22Rv1 (cell line): ENCODE measurements at regions not wholly inside any gene's neighbourhood (a gene's known extent, or its start where the extent isn't known, plus 50 kb on each side); places are given as distances from the start of the nearest gene placed in this dataset.

Experiments
- H3K27ac ChIP-seq: fragments of 450-650 bp; 2 replicates; pipeline ENCODE4 v1.5.1; 2017
- ZFX ChIP-seq: fragments of 450-650 bp; IDR thresholded peaks from 2 replicates; pipeline ENCODE4 v1.6.1; 2017; ENCODE audit warnings: antibody characterized with exemption, borderline replicate concordance
- TF ChIP-seq, protein P1 (sequence below): fragments of 450-650 bp; IDR thresholded peaks from 2 replicates; pipeline ENCODE4 v1.5.1; 2017; ENCODE audit warnings: mild to moderate bottlenecking

DNA sequence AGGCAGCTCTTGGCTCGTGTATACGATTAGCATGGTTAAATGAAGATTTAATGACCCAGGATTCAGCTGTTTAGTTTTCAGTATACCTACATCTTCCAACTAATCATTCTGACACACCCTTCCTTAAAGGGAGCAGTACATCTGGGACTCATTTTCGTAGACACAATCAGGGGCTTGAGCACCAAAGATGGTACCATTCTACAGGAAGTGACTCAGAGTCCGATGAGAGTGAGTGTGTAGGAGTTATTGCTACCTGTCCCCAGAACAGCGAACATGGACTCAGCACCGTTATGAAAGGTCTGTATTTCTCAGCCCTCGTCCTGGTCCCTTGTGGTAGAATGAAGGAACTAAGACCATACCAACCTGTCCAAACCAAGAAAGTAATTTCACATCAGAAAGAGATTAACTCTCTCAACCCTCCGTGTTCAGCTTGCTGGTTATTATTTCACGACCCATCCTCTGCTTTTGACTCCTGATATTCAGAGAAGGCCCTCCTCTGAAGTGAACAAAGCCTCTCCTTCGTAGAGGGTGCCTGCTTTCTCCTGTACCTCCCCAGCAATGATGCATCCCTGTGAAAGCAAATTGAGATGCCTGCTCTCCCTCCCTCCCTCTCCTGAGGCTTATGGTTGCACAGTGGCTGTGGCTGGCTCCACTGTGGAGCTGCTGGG is 214.8 kb downstream of the MTX2 start:
- H3K27ac ChIP-seq, result no peak overlapping the region
- TF ChIP-seq, protein P1, sequence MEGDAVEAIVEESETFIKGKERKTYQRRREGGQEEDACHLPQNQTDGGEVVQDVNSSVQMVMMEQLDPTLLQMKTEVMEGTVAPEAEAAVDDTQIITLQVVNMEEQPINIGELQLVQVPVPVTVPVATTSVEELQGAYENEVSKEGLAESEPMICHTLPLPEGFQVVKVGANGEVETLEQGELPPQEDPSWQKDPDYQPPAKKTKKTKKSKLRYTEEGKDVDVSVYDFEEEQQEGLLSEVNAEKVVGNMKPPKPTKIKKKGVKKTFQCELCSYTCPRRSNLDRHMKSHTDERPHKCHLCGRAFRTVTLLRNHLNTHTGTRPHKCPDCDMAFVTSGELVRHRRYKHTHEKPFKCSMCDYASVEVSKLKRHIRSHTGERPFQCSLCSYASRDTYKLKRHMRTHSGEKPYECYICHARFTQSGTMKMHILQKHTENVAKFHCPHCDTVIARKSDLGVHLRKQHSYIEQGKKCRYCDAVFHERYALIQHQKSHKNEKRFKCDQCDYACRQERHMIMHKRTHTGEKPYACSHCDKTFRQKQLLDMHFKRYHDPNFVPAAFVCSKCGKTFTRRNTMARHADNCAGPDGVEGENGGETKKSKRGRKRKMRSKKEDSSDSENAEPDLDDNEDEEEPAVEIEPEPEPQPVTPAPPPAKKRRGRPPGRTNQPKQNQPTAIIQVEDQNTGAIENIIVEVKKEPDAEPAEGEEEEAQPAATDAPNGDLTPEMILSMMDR, result no peak
- no peak for TF ChIP-seq ZFX

DNA sequence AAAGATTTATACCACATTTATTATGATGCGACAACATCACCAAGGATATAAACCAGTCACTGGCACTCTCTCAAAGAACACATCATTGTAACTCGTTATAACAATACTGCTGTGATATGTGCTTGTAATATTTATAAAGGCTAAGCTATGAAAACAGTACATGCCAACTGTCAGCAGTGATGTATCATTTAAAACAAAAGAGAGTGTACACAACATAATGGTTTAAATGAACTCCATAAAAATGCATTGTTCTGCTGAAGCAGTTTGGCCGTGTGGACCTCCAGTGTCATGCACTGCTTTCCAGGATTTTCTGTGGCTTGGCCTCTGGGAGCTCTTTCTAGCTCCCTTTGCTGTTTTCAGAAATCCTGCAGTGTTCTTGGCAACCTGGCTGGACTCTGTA is 215.6 kb downstream of the MTX2 start:
- TF ChIP-seq ZFX, result no peak
- TF ChIP-seq, protein P1, result no peak
- H3K27ac ChIP-seq, result no peak overlapping the region

DNA sequence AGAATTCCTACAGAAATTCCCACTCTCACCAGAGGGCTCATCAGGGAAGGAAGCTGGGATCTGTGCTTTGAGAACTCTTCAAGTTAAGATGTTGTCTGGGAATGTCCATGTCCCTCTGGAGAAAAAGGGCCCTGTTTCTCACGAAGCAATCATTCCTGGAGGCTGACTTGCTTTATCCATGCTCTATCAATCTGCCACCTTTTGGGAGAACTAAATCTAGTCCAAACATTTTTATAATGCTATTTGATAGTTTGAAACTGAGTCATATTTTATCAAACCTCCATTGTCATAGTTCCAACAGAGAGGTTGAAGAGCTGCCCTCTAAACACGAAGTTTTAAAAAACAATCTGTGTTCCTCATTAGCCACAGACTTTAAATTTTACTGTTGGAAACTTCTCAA is 219.2 kb downstream of the MTX2 start:
- TF ChIP-seq, protein P1, result no peak
- TF ChIP-seq ZFX, result no peak
- no peak overlapping the region for H3K27ac ChIP-seq

DNA sequence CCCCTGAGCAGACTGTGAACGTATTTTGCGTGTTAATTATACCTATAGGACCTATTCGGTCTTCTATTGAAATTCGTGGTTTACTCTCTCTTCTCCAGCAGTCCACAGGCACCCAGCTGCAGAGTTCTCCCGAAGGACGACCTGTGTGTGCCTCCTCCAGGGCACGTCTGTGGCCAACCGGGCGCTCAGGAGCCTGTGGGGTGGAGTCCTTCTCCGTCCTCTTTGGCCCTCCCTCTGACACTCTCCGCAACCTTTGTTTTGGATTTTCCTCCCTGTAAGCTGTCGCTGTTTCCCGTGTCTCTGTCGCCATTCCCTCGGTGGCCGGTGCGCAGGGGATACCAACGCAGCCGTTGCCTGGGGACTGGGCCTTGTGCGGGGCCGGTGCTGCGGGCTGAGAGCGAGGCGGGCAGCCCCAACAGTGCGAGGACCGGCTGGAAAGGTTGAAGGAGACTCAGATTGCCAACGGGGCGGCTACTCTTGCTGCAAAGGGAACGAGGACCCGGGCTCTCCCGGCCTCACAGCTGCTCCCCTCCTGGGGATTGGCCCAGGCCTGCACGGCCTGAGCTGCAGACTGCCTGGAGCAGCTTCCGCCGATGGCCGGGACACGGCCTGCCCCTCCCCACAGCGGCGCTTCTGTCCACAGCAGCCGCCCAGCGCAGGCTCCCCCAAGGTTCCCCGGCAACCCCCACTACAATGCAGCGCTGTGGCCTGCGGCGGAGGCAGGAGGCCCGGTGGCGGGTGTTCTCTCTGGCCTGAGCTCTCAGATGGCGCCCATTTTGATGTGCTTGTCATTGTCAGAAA is 221.0 kb downstream of the MTX2 start:
- H3K27ac ChIP-seq, result no peak overlapping the region
- TF ChIP-seq, protein P1, result no peak
- TF ChIP-seq ZFX, result no peak

DNA sequence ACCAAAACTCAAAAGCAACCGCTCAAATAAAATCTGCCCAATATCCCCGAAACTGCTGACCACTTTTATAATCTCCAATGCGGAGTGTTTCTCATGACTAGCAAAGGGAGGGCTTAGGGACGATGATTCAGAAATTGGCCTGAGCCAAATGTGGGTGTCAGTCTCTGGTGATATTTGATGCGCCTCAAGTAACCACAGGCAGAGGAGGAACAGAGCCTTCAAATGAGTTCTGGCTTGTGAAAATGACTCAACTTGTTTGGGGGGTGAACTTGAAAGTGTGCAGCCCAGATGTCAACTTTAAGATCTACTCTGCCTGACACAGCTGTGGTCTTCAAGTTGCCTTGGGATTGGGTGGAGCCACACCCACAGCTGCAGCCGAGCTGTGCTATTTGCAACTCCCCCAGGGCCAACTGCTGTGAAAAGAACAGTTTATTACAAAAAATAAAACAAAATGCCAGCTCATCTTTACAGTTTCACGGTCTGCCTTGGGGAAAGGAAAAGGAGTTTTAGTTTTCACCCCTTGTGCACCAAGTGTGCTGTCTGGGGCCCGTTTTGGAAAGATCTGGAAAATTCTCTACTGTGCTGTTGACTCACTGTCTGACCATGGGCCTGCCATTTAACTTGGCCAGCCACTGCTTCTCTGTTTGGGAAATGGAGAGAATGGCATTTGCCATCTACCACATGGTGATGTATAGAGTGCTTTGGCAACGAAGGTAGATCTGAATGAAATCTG is 222.1 kb downstream of the MTX2 start:
- no peak overlapping the region for H3K27ac ChIP-seq

DNA sequence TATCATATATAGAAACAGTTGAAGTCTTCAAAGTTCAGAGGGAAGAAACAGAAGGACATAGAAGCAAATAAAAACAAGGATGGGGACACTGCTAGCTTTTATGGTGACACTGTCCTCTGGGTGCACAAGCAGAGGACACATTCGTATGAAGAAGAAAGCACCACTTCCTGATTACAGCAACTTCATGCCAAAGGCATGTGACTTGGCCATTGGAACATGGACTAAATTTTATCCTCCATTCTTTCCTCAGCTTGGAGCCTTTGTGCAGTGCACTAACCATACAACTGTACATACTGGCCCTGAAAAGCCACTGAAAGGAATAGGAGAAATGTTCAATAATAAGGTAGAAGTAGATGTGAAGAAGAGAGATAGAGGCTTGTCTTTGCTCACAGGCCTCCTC is 223.3 kb downstream of the MTX2 start:
- TF ChIP-seq, protein P1, result no peak
- no peak for TF ChIP-seq ZFX
- H3K27ac ChIP-seq, result no peak overlapping the region

More for the DNA sequence above, 222.1 kb downstream of the MTX2 start:
- no peak for TF ChIP-seq ZFX
- TF ChIP-seq, protein P1, result no peak
